ENCODE measurements at regions not wholly inside any gene's neighbourhood (a gene's known extent, or its start where the extent isn't known, plus 50 kb on each side); places are given as distances from the start of the nearest gene placed in this dataset.

DNA sequence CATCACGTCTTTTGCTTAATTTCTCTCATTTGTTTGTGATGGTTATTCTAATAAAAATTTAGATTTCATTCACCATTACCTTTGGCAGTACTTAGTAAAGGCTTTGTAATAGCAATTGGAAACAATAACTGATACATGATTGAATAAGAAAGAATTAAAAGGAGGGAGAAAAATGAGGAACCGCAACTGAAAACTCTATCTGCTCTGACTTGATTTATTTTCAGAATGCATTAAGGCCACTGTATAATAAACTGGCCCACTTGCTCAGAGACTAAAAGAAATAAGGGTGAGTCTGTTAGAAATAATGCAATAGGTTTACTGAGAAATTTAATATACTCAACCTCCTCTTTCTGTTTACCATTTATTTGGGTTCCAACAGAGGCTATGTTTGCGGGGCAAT is 351.5 kb downstream of the TMA16 start:
- TF ChIP-seq, protein P1, sequence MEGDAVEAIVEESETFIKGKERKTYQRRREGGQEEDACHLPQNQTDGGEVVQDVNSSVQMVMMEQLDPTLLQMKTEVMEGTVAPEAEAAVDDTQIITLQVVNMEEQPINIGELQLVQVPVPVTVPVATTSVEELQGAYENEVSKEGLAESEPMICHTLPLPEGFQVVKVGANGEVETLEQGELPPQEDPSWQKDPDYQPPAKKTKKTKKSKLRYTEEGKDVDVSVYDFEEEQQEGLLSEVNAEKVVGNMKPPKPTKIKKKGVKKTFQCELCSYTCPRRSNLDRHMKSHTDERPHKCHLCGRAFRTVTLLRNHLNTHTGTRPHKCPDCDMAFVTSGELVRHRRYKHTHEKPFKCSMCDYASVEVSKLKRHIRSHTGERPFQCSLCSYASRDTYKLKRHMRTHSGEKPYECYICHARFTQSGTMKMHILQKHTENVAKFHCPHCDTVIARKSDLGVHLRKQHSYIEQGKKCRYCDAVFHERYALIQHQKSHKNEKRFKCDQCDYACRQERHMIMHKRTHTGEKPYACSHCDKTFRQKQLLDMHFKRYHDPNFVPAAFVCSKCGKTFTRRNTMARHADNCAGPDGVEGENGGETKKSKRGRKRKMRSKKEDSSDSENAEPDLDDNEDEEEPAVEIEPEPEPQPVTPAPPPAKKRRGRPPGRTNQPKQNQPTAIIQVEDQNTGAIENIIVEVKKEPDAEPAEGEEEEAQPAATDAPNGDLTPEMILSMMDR (conservative IDR thresholded peaks at IDR 0.05; ENCODE audit: low read depth, low read length) = no peak
- DNase-seq (ENCODE audit: low read depth) = no peak
- H3K4me3 ChIP-seq (ENCODE audit: low read depth, low read length) = no peak overlapping the region

DNA sequence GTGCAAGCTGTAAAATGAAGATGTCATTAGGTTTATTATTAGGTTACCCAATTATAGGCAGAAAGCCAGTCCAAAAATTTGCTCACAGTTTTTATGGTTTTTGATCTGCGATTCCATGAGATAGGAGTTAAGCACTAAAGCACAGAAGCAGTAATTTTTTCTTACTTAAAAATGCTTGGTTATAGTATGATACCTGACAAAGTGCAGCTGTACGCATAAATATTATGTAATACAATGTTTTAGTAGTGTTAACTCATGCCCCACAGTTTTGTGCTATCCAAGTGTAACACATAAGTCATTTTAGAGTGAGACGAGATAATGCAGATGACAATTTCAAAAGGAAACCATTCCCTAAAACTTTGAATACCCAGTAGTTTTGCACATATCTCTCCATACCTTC is 357.8 kb downstream of the TMA16 start:
- no peak overlapping the region for H3K4me3 ChIP-seq (ENCODE audit: low read depth, low read length)
- TF ChIP-seq, protein P1 (conservative IDR thresholded peaks at IDR 0.05; ENCODE audit: low read depth, low read length) = no peak
- DNase-seq (ENCODE audit: low read depth) = no peak

DNA sequence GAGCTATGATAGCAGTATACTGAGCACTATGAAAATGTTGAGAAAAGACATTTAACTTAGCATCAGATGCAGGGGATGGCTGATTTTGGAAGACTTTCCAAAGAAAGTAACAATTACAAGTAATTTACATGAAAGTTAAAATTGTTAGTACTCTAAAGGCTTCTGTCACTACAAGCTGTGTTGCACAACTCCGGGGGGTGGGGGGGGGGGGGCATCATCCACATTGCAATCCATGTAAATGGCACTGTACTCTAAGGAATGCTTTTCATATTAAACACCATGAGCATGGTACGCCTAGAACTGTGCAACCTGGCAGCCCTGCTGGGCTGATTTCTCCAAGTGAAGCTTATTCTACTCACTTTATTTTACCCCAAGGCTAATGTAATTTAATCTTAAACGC is 363.4 kb downstream of the TMA16 start:
- no peak for DNase-seq (ENCODE audit: low read depth)
- H3K4me3 ChIP-seq (ENCODE audit: low read depth, low read length) = no peak overlapping the region
- TF ChIP-seq, protein P1 (conservative IDR thresholded peaks at IDR 0.05; ENCODE audit: low read depth, low read length) = no peak

DNA sequence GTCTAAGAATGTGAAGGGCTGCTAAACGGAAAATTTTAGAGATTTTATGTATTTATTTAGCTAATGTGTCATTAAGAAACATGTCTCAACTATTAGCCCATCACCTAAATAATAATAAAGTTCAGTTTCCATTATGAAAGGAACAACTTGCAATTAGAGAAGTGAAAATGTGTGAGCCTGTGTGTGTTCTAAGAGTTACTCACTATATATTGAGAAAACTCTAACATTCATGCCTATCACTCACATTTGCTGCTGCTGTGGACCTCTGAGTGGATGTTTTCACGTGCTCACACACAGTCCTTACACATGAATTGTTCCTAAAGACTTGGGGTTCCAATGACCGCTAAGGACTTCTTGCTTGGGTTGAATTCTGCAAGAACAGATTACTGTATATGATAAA is 364.0 kb downstream of the TMA16 start:
- no peak for DNase-seq (ENCODE audit: low read depth)
- H3K4me3 ChIP-seq (ENCODE audit: low read depth, low read length) = no peak overlapping the region
- TF ChIP-seq, protein P1 (conservative IDR thresholded peaks at IDR 0.05; ENCODE audit: low read depth, low read length) = no peak

DNA sequence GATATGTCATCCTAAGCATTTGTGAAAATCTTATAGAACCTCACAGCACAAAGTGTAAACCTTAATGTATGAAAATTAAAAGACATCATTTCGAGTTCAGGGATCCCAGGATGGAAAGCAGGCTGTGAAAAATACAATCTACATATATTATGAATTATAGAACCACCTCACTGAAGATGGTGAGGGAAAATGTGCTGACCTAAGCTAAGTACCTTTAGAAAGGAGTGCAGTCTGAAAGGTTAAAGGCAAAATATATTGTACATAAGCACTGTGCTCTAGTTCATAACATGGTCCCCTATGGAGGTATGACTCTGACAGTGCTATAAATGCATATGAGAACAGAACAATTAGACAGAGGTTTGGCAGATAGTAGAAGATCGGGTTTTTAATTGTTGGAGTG is 368.6 kb downstream of the TMA16 start:
- DNase-seq (ENCODE audit: low read depth) = no peak
- no peak overlapping the region for H3K4me3 ChIP-seq (ENCODE audit: low read depth, low read length)
- TF ChIP-seq, protein P1 (conservative IDR thresholded peaks at IDR 0.05; ENCODE audit: low read depth, low read length) = no peak

DNA sequence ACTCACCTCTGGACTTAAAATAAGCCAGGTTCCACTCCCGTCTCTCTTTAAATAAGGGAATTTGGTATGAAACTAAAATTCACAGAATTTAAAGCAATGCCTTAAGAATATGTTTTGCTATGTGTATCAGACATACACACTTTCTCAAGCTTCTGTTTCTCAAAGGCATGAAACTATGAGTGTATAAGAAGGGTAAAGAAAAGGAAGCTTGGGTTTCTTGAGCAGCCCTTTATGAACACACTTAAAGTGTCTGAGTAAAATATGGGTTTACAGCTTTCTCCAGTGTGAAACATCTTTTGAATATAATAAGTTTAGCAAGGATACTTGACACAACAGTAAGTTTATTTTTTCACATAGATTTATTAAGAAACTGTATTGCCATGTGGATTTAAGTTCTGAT is 370.5 kb downstream of the TMA16 start:
- TF ChIP-seq, protein P1 (conservative IDR thresholded peaks at IDR 0.05; ENCODE audit: low read depth, low read length) = no peak
- no peak for DNase-seq (ENCODE audit: low read depth)
- no peak overlapping the region for H3K4me3 ChIP-seq (ENCODE audit: low read depth, low read length)

DNA sequence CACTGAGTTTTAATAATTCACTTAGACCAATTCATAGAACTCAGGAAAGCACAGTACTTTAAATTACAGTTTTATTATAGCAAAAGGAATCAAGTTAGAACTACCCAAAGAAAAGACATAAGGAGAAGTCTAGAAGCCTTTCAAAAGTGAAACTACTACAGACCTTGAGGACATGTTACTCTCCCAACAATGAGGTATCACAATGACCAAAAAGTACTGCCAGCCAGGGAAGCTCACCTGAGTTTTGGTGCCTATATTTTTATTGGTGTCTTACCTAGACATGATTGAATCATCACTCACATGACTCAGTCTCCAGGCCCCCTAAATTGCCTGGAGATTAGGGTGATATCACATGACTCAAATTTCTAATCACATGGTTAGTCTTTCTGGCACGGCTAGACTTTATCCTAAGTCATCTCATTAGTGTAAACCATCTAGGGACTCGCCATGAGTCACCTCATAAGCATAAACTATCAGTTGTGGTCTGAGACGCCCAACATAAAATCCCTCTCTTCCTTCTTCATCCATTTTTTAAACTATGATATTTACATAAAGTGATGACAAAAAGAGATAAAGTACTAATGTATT is 372.3 kb downstream of the TMA16 start:
- TF ChIP-seq, protein P1 (conservative IDR thresholded peaks at IDR 0.05; ENCODE audit: low read depth, low read length) = no peak
- no peak overlapping the region for H3K4me3 ChIP-seq (ENCODE audit: low read depth, low read length)
- no peak for DNase-seq (ENCODE audit: low read depth)
